DND-41 (cell line): ENCODE measurements at regions not wholly inside any gene's neighbourhood (a gene's known extent, or its start where the extent isn't known, plus 50 kb on each side); places are given as distances from the start of the nearest gene placed in this dataset.
"Not testable (repeated sequence)": the region's sequence is repeated elsewhere in the genome, so short reads cannot be mapped to it uniquely, and the experiment has no call there.

Source experiments
- ATAC-seq: fragments of 200-7000 bp; cut with Tn5 transposase; 3 replicates; pipeline ENCODE4 v1.9.1; 2021; ENCODE audit warnings: low read depth; ENCODE audit not compliant: insufficient read depth
- DNase-seq: peaks from one replicate; pipeline ENCODE4 v3.0.0-alpha.2; 2020
- H2AFZ ChIP-seq: 2 replicates; pipeline ENCODE4 v1.6.0; 2012; ENCODE audit warnings: low read depth, low read length
- H3K27ac ChIP-seq: 2 replicates; pipeline ENCODE4 v1.5.1; 2012; ENCODE audit warnings: low read length, inconsistent platforms
- H3K27me3 ChIP-seq: fragments of 200-600 bp; sonication (generic); 2 replicates; pipeline ENCODE4 v1.6.0; 2012; ENCODE audit warnings: low read length, mild to moderate bottlenecking, inconsistent platforms; ENCODE audit not compliant: insufficient read depth, poor library complexity
- H3K36me3 ChIP-seq: 2 replicates; pipeline ENCODE4 v1.5.1; 2012; ENCODE audit warnings: low read length, inconsistent platforms; ENCODE audit not compliant: insufficient read depth
- H3K4me1 ChIP-seq: 2 replicates; pipeline ENCODE4 v1.5.1; 2012; ENCODE audit warnings: mild to moderate bottlenecking, low read length; ENCODE audit not compliant: insufficient read depth
- H3K4me2 ChIP-seq: 2 replicates; pipeline ENCODE4 v1.6.0; 2012; ENCODE audit warnings: mild to moderate bottlenecking, moderate library complexity, low read length, inconsistent platforms; ENCODE audit not compliant: insufficient read depth
- H3K4me3 ChIP-seq, 2 experiments: fragments of 200-600 bp in 1 of 2; shearing (Covaris generic) in 1 of 2; 2 replicates each; pipeline ENCODE4 v1.5.1; 2012 to 2016; ENCODE audit warnings: inconsistent platforms in 2 of 2, low read length in 2 of 2, mild to moderate bottlenecking in 2 of 2, low read depth in 1 of 2, moderate library complexity in 1 of 2
- H3K79me2 ChIP-seq: 2 replicates; pipeline ENCODE4 v1.6.0; 2012; ENCODE audit warnings: low read length, inconsistent platforms; ENCODE audit not compliant: insufficient read depth
- H3K9ac ChIP-seq: 2 replicates; pipeline ENCODE4 v1.6.0; 2012; ENCODE audit warnings: low read depth, mild to moderate bottlenecking, inconsistent platforms, low read length, moderate library complexity
- H3K9me3 ChIP-seq: 2 replicates; pipeline ENCODE4 v1.5.1; 2012; ENCODE audit warnings: low read length, moderate library complexity, mild to moderate bottlenecking, inconsistent platforms; ENCODE audit not compliant: insufficient read depth, severe bottlenecking
- H4K20me1 ChIP-seq: 2 replicates; pipeline ENCODE4 v1.6.0; 2012; ENCODE audit warnings: low read length; ENCODE audit not compliant: insufficient read depth
- CTCF ChIP-seq: IDR thresholded peaks from 2 replicates; pipeline ENCODE4 v1.5.1; 2012; ENCODE audit warnings: borderline replicate concordance, low read length, moderate library complexity, mild to moderate bottlenecking; ENCODE audit not compliant: poor library complexity, severe bottlenecking; ENCODE audit errors: extremely low read depth
- EZH2 ChIP-seq: IDR thresholded peaks from 3 replicates; pipeline ENCODE4 v1.6.1; 2012; ENCODE audit warnings: borderline replicate concordance, low read depth, mild to moderate bottlenecking, moderate library complexity, low read length, inconsistent platforms; ENCODE audit not compliant: severe bottlenecking

- Histone ChIP-seq H3K4me2 (no peak overlapping the region), H3K4me1 (peaks cover 8% of the 10 kb centered on the region; the same call in 1 of the 2 replicates), H3K27ac (no peak overlapping the region), H3K36me3 (no peaks in the 10 kb centered on the region), H3K4me3 (no peak overlapping the region), H3K79me2 (no peaks in the 10 kb centered on the region), H2AFZ (no peak overlapping the region), H3K9ac (no peak overlapping the region), H4K20me1 (no peaks in the 10 kb centered on the region), H3K27me3 (no peaks in the 10 kb centered on the region), H3K9me3 (no peaks in the 10 kb centered on the region)
- TF ChIP-seq EZH2 (no peak), CTCF (no peak)
- ATAC-seq = no peak
- no peak for DNase-seq
These were observed 526.4 kb downstream of the KIF20B start for GRCh38 chr10:90227786-90228185.

- no peak overlapping the region for H2AFZ ChIP-seq
- H4K20me1 ChIP-seq = no peaks in the 10 kb centered on the region
- DNase-seq (no peak), ATAC-seq (no peak)
- H3K27ac ChIP-seq = no peak overlapping the region
- H3K4me2 ChIP-seq = no peak overlapping the region
- no peaks in the 10 kb centered on the region for H3K79me2 ChIP-seq
- peaks cover 8% of the 10 kb centered on the region; the same call in 1 of the 2 replicates for H3K4me1 ChIP-seq
- TF ChIP-seq CTCF = no peak
- no peak for TF ChIP-seq EZH2
- H3K4me3 ChIP-seq = no peak overlapping the region
- H3K27me3 ChIP-seq = no peaks in the 10 kb centered on the region
- H3K36me3 ChIP-seq = no peaks in the 10 kb centered on the region
- H3K9me3 ChIP-seq = no peaks in the 10 kb centered on the region
- no peak overlapping the region for H3K9ac ChIP-seq
These were observed 528.1 kb downstream of the KIF20B start for GRCh38 chr10:90229486-90229885.

GRCh38 chr10:90233805-90234204 lies 532.4 kb downstream of the KIF20B start:
- not testable (repeated sequence) for H3K27me3 ChIP-seq, ATAC-seq, H3K4me2 ChIP-seq, H3K4me3 ChIP-seq, H3K9ac ChIP-seq, H3K9me3 ChIP-seq, H3K4me1 ChIP-seq, H3K36me3 ChIP-seq, H2AFZ ChIP-seq, H3K79me2 ChIP-seq, H3K27ac ChIP-seq, DNase-seq, H4K20me1 ChIP-seq

GRCh38 chr10:90245623-90246022 lies 544.2 kb downstream of the KIF20B start:
- Histone ChIP-seq H3K27me3 (peaks cover 3% of the 10 kb centered on the region), H3K4me1 (no peaks in the 10 kb centered on the region), H3K4me2 (no peak overlapping the region), H3K36me3 (no peaks in the 10 kb centered on the region), H2AFZ (no peak overlapping the region), H4K20me1 (no peaks in the 10 kb centered on the region), H3K9me3 (no peaks in the 10 kb centered on the region), H3K27ac (no peak overlapping the region), H3K4me3 (no peak overlapping the region), H3K79me2 (no peaks in the 10 kb centered on the region), H3K9ac (no peak overlapping the region)
- TF ChIP-seq EZH2 = no peak
- no peak for TF ChIP-seq CTCF
- DNase-seq (no peak), ATAC-seq (no peak)

GRCh38 chr10:90250784-90251183 lies 549.4 kb downstream of the KIF20B start:
- not testable (repeated sequence) for H3K9me3 ChIP-seq, H3K79me2 ChIP-seq, H3K27me3 ChIP-seq, ATAC-seq, H3K36me3 ChIP-seq, H3K4me2 ChIP-seq, H3K4me3 ChIP-seq, DNase-seq, H3K4me1 ChIP-seq, H3K9ac ChIP-seq, H3K27ac ChIP-seq, H2AFZ ChIP-seq, H4K20me1 ChIP-seq
